HPDE6-E6E7 (cell line): ENCODE measurements at regions not wholly inside any gene's neighbourhood (a gene's known extent, or its start where the extent isn't known, plus 50 kb on each side); places are given as distances from the start of the nearest gene placed in this dataset.

Experiments
- DNase-seq: peaks from one replicate; pipeline ENCODE4 v3.0.0; 2011; ENCODE audit warnings: missing footprints; ENCODE audit errors: extremely low spot score

GRCh38 chr13:91072486-91072885 is 275.0 kb upstream of the MIR17HG start:
- no peak for DNase-seq

DNA sequence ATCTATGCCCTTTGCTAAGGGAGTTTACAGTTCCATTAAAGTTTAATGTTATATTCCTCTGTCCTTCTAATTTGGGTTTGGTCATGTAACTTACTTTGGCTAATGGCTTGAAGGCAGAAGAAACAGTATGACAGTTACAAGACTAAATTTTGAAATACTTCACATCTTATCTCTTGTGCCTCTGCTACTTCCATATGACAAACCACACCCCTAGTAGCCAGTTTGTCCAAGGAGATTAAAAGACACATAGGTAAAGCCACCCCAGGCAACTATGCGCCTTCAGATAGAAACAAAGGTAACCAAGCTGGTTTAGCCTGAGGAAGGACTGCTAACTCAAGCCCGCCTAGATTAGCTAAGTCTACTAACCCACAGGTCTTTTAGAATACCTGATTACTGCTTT is 273.4 kb upstream of the MIR17HG start:
- no peak for DNase-seq

DNA sequence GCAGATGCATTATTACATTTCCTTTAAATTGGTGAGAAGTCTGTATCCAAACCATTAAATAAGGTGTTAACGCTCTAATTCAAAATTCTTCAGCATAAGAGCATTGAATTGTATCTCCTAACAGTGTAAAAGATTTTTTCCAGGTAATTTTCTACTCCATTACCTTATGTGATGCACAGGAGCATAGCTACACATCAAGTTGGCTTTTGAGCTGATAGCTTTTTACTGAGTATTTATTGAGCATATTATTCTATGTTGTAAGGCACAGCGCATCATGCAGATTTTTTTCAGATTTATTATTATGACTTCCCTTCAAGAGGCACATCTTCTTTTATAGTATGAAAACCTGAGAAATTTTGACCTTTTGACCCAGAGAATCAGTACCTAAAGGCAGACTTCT is 270.7 kb upstream of the MIR17HG start:
- no peak for DNase-seq

DNA sequence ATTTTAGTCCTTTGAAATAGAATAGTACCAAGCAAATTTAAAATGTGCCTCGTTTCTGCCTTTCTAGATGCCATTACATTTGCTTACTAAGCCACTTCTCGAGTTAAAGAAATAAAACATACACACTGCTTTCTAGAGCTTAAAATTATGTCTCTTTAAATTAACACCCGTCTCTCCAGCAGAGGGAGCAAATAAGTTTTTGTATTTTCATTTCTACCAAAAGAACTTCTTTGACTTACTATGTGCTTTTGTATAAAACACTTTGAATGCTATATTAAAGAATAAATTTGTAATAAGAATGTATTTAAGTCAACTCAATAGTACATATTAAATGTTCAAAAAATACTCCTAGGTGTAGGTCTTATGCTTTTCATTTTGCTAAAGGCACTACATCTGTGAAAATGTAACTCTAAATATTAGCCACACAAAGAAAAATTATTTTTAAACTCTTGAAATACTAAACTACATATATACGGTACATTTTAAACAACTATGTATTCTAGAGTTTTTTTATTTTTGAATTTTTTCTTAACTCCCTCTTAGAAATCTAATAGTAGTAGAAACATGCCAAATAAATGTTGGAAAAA is 269.3 kb upstream of the MIR17HG start:
- no peak for DNase-seq

DNA sequence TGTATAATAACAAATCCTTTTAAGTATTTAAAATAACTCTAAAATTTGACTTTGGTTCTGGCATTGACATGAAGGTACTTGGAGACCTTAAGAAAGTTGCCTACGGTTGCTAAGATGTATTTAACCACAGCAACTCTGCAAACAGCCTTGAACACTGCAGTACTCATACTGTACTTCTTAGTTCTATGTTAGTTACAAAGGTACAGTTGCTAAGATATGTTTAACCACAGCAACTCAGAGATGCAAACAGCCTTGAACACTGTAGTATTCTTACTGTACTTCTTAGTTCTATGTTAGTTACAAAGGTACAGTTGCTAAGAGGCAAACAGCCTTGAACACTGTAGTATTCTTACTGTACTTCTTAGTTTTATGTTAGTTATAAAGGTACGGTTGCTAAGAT is 268.3 kb upstream of the MIR17HG start:
- DNase-seq, result no peak

- no peak for DNase-seq
Observed at GRCh38 chr13:91085127-91085526, 262.4 kb upstream of the MIR17HG start.

DNA sequence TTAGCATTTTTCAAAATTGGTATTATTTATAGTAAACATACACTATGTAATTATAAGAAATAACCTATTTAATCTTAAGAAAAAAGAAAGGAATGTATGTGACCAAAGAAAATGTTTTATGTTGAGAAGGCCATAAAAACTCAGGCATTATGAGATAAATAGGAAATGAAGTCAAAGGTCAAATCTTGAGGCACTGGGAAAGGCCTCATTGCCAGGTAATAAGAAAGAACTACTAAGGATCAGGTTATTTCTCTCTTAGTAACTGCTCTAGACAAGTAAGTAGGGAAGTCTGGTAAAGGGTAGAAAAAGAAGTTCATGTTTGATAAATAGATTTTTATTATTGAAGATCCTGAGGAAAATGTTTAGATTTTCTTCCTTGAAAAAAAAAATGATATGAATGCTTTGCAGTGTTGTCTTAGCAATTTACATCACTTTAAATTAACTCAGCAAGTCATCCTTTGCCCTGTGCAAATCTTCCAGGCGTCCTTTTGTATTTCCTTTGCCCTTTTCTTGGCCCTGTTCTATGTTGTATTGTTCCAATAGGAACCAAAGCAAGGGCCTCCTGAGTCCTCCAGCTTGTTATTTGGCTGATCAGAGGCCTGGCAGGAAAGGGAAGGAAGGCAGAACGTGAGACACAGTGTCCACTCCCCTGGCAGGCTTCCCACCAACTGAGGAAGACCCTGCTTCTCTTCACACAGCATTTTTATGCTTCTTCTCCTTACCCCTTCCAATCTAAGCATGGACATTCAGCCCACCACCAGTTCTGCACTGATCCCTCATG is 260.4 kb upstream of the MIR17HG start:
- no peak for DNase-seq

DNA sequence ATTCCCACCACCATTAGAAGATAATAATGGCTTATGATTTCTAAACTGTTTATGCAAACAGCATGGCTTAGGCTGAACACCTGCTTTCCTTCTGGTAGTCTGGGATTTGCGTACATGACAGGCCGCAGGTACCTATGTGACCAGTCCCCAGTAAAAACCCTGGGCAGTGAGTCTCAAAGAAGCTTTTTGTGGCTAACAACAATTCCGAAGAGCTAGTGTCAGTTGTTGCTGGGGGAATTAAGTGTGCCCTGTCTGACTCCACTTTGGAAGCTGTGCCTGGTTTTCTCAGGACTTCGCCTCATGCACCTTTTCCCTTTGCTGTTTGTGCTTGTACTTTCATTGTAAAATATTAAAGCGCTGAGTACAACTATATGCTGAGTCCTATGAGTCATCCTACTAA is 250.2 kb upstream of the MIR17HG start:
- no peak for DNase-seq

DNA sequence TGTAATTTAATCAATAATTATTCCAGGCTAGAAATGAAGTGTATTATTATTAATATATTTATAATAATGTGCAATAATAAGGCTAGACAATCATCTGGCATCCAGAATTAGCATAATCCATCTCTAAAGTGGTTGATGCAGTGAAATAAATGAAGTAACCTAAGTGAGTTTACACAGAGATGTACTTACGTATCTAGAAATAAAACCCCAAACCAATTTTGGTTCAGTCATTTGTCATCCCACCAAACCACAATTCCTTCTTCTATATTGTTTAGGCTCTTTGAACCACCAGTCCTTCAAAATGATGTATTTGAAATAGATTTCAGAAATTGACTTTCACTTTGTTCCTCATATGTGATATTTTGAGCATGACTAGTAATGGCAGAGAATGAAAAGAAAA is 247.6 kb upstream of the MIR17HG start:
- DNase-seq, result no peak

- DNase-seq, result no peak
Observed at GRCh38 chr13:91100944-91101343, 246.5 kb upstream of the MIR17HG start.

GRCh38 chr13:91101381-91101780 is 246.1 kb upstream of the MIR17HG start:
- DNase-seq, result no peak

DNA sequence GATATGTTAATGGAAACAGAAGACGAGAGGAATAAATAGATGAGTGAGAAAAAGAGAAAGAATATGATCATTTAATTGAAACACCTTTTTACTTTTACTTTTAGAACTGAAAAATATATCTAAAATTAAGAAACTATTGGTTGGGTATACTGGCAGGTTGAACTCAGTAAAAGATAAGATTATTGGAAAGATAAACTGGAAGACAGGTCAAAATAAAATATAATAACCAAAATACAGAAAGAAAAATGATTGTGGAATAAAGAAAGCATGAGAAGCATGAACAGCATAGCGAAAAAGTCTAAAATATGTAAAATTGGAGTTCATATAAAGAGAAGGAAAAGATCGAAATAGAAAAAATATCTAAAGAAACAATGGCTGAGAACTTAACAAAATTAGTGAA is 242.2 kb upstream of the MIR17HG start:
- no peak for DNase-seq

DNA sequence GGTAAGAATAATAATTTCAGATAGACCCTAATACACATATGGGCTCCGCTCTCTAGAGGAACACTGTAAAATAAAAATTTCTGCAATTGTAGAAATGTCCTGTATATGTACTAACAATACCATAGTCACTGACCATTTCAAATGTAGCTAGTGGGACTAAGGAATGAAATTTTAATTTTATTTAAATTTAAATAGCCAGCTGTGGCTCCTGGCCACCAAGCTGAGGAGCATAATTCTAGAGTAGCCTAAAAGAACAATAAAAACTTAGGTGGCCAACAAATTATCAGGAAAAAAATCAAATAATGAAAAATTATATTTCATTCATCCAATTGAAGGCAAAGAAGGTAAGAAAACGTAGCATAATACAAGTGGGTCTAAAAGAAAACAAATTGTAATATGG is 240.9 kb upstream of the MIR17HG start:
- no peak for DNase-seq

GRCh38 chr13:91108315-91108714 is 239.2 kb upstream of the MIR17HG start:
- no peak for DNase-seq

- DNase-seq, result no peak
Observed at GRCh38 chr13:91111476-91112200, 235.8 kb upstream of the MIR17HG start.

- no peak for DNase-seq
Observed at GRCh38 chr13:91112201-91112923, 235.1 kb upstream of the MIR17HG start.

- DNase-seq, result no peak
Observed at GRCh38 chr13:91112924-91113277, 234.6 kb upstream of the MIR17HG start.

- DNase-seq, result no peak
Observed at GRCh38 chr13:91115776-91116175, 231.7 kb upstream of the MIR17HG start.

DNA sequence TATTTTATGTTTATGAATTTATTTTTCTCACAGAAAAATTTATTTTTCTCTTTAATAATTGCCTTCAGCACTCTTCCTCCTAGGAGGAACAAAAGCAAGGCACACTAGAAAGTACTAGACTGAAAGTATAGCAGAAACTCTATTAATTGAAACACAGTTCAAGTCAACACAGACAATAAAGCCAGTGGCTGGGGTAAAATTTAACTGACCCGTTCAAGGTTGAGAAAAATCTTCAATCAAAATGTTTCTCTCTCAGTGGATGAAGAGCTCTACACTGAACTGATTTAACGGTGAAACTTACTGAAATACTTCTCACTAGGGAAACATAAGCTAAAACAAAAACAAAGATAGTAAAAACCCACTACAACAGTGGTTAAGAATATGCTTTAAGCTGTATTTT is 230.1 kb upstream of the MIR17HG start:
- DNase-seq, result no peak

- no peak for DNase-seq
Observed at GRCh38 chr13:91119643-91120042, 227.8 kb upstream of the MIR17HG start.

DNA sequence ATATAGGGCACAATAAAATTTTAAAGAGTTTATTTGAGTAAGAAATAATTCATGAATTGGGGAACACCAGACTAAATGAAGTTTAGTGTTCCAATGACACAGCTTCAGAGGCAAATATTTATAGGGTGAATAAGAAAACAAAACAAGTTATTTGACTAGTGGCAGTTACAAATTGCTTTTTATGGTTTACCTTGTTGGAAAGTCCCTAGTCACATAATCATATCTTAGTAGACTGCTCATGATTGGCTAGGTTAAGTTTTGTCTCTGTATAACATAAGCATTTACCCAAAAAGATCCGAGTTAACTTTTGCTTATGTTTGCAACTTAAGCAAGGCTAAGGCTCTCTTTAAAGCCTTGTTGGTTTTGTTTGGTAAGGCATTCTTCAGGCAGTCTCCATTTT is 224.7 kb upstream of the MIR17HG start:
- no peak for DNase-seq

- DNase-seq, result no peak
Observed at GRCh38 chr13:91123456-91124127, 223.9 kb upstream of the MIR17HG start.
